CD4-positive, CD25-positive, alpha-beta regulatory T cell (primary cell): ENCODE measurements at regions not wholly inside any gene's neighbourhood (a gene's known extent, or its start where the extent isn't known, plus 50 kb on each side); places are given as distances from the start of the nearest gene placed in this dataset.
A peak's percentile ranks its signal among the peaks of the same experiment; 100 is the strongest.

Experiments
- ATAC-seq, 2 donors: fragments of 150-1000 bp; cut with Tn5 transposase; one replicate each; pipeline ENCODE4 v1.10.0; 2021; ENCODE audit warnings: low read depth in 2 of 2, moderate number of reproducible peaks in 2 of 2, moderate library complexity in 1 of 2
- DNase-seq, 3 donors: peaks; one replicate each; pipeline versions ENCODE4 v3.0.0 to v3.0.0-alpha.2; 2012 to 2022; ENCODE audit warnings: mixed read lengths in 1 of 3
- H3K27ac ChIP-seq: one replicate; pipeline ENCODE4 v1.7.0; 2013; ENCODE audit warnings: mild to moderate bottlenecking, low read length; ENCODE audit not compliant: insufficient read depth, poor library complexity, severe bottlenecking
- H3K27me3 ChIP-seq: one replicate; pipeline ENCODE4 v1.7.0; 2013; ENCODE audit warnings: low read length; ENCODE audit not compliant: control insufficient read depth, insufficient read depth
- H3K36me3 ChIP-seq: one replicate; pipeline ENCODE4 v1.7.0; 2013; ENCODE audit warnings: mild to moderate bottlenecking, low read length, moderate library complexity; ENCODE audit not compliant: control insufficient read depth, insufficient read depth
- H3K4me1 ChIP-seq: 2 replicates; pipeline ENCODE4 v1.7.0; 2013; ENCODE audit warnings: mild to moderate bottlenecking, low read length; ENCODE audit not compliant: insufficient read depth, control insufficient read depth, poor library complexity, severe bottlenecking
- H3K4me3 ChIP-seq: one replicate; pipeline ENCODE4 v1.7.0; 2013; ENCODE audit warnings: low read depth, mild to moderate bottlenecking, low read length, moderate library complexity
- H3K9me3 ChIP-seq, 2 experiments: 1 replicate in 1 of 2; 2 replicates in 1 of 2; pipeline ENCODE4 v1.7.0; 2013; ENCODE audit warnings: low read length in 2 of 2, mild to moderate bottlenecking in 1 of 2, moderate library complexity in 1 of 2; ENCODE audit not compliant: control insufficient read depth in 2 of 2
- H3K27ac Mint-ChIP-seq, 3 donors: one replicate each; pipeline ENCODE4 v1.8.0; 2020 to 2022; ENCODE audit warnings: mild to moderate bottlenecking in 3 of 3, mixed read lengths in 3 of 3, moderate library complexity in 2 of 3
- H3K27me3 Mint-ChIP-seq: one replicate; pipeline ENCODE4 v1.8.0; 2022; ENCODE audit warnings: mild to moderate bottlenecking, mixed read lengths
- H3K36me3 Mint-ChIP-seq: one replicate; pipeline ENCODE4 v1.8.0; 2020; ENCODE audit warnings: mixed read lengths
- H3K4me1 Mint-ChIP-seq, 4 donors: one replicate each; pipeline ENCODE4 v1.8.0; 2020 to 2022; ENCODE audit warnings: mixed read lengths in 4 of 4, mild to moderate bottlenecking in 1 of 4
- H3K4me3 Mint-ChIP-seq, 4 donors: one replicate each; pipeline ENCODE4 v1.8.0; 2020 to 2022; ENCODE audit warnings: mild to moderate bottlenecking in 4 of 4, mixed read lengths in 4 of 4, moderate library complexity in 3 of 4
- H3K9me3 Mint-ChIP-seq, 7 donors: one replicate each; pipeline ENCODE4 v1.8.0; 2020 to 2022; ENCODE audit warnings: mixed read lengths in 7 of 7, mild to moderate bottlenecking in 3 of 7, moderate library complexity in 2 of 7

- H3K9me3 ChIP-seq: peaks cover 0 to 3% of the 10 kb centered on the region in 2 experiments
- no peak overlapping the region for H3K27ac ChIP-seq
- H3K27me3 Mint-ChIP-seq: no peaks in the 10 kb centered on the region
- no peaks in the 10 kb centered on the region for H3K27me3 ChIP-seq
- no peak for DNase-seq
- no peaks in the 10 kb centered on the region for H3K4me1 Mint-ChIP-seq
- H3K36me3 ChIP-seq: no peaks in the 10 kb centered on the region
- no peak overlapping the region for H3K27ac Mint-ChIP-seq
- no peaks in the 10 kb centered on the region for H3K36me3 Mint-ChIP-seq
- no peaks in the 10 kb centered on the region for H3K4me1 ChIP-seq
- H3K9me3 Mint-ChIP-seq: peaks cover 0 to 18% (median 5%) of the 10 kb centered on the region in 7 donors
- no peak for ATAC-seq
- no peak overlapping the region for H3K4me3 ChIP-seq
- H3K4me3 Mint-ChIP-seq: no peak overlapping the region
Measured at GRCh38 chr13:62094932-62095331, 679.3 kb upstream of the PCDH20 start.

GRCh38 chr13:62093984-62094780 is 678.5 kb upstream of the PCDH20 start:
- Mint-ChIP-seq H3K4me1 (no peaks in the 10 kb centered on the region), H3K27me3 (no peaks in the 10 kb centered on the region), H3K4me3 (no peak overlapping the region), H3K27ac (no peak overlapping the region), H3K36me3 (no peaks in the 10 kb centered on the region), H3K9me3 (peaks cover 0 to 19% (median 2%) of the 10 kb centered on the region in 7 donors)
- no peaks in the 10 kb centered on the region for H3K36me3 ChIP-seq
- no peaks in the 10 kb centered on the region for H3K4me1 ChIP-seq
- H3K9me3 ChIP-seq: peaks cover 0 to 3% of the 10 kb centered on the region in 2 experiments
- ATAC-seq (no peak), DNase-seq (no peak)
- no peak overlapping the region for H3K4me3 ChIP-seq
- H3K27ac ChIP-seq: no peak overlapping the region
- H3K27me3 ChIP-seq: no peaks in the 10 kb centered on the region

DNA sequence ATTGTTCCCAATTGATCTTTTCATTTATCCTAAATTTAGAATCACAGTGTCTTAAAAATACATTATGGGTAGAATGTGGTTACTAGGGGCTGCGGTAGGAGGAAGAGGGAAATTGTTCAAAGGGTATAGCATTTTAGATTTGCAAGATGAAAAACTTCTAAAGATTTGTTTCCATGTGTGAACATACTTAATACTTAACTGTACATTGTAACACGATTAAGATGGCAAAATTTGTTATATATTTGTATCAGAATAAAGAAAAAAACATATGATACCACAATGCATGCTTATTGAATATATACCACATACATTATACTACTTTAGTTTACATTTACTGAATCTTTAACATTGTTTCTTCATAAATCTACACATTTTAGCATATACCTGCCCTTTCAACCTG is 677.3 kb upstream of the PCDH20 start:
- no peaks in the 10 kb centered on the region for H3K36me3 Mint-ChIP-seq
- no peaks in the 10 kb centered on the region for H3K27me3 Mint-ChIP-seq
- H3K4me1 Mint-ChIP-seq: no peaks in the 10 kb centered on the region
- Histone ChIP-seq H3K9me3 (peaks cover 0 to 3% of the 10 kb centered on the region in 2 experiments), H3K36me3 (no peaks in the 10 kb centered on the region), H3K27me3 (no peaks in the 10 kb centered on the region), H3K4me3 (no peak overlapping the region), H3K27ac (no peak overlapping the region), H3K4me1 (no peaks in the 10 kb centered on the region)
- DNase-seq (no peak), ATAC-seq (no peak)
- peaks cover 0 to 18% (median 1%) of the 10 kb centered on the region in 7 donors for H3K9me3 Mint-ChIP-seq
- peak overlapping the region in 1 of 4 donors; percentile 61 for H3K4me3 Mint-ChIP-seq
- no peak overlapping the region for H3K27ac Mint-ChIP-seq

DNA sequence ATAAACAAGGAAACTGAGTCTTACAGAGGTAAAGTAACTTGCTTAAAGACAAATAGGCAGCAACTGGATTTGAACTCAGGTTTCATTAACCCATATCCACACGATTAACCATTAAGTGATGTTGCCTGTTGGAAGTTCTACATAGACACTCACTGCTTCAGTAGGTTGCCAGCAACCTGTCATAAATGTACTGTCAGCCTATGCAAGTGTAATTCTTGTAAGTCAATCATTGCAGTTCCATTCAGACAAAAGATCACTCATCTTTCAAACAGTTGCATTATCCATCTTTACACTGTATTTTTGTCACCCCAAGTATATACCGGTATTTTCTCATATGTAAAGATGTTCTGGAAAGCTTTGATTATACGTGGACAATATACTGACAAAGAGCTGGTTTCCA is 676.9 kb upstream of the PCDH20 start:
- peak overlapping the region in 1 of 4 donors; percentile 61 for H3K4me3 Mint-ChIP-seq
- ATAC-seq (no peak), DNase-seq (no peak)
- Histone ChIP-seq H3K9me3 (peaks cover 0 to 3% of the 10 kb centered on the region in 2 experiments), H3K36me3 (no peaks in the 10 kb centered on the region), H3K27me3 (no peaks in the 10 kb centered on the region), H3K27ac (no peak overlapping the region), H3K4me1 (no peaks in the 10 kb centered on the region), H3K4me3 (no peak overlapping the region)
- no peaks in the 10 kb centered on the region for H3K36me3 Mint-ChIP-seq
- no peak overlapping the region for H3K27ac Mint-ChIP-seq
- H3K9me3 Mint-ChIP-seq: peaks cover 0 to 18% (median 1%) of the 10 kb centered on the region in 7 donors
- no peaks in the 10 kb centered on the region for H3K27me3 Mint-ChIP-seq
- H3K4me1 Mint-ChIP-seq: no peaks in the 10 kb centered on the region

DNA sequence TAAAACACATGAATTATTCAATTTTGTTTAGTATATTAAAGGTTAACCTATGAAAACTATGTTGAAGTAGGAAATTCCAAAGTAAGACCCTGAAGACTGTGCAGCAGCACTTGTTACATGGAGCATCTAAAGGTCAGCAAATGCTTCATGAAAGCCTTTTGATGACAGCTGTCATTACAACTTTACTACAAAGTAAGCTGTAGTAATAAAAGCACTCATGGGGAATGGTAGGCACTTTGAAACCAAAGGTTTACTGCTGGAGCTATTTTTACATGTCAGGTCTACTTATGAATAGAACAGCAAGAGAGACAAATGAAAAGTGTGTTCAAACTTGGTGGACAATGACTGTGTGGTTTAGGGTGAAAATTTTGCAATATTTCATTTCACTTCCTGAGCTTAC is 672.5 kb upstream of the PCDH20 start:
- Mint-ChIP-seq H3K4me3 (no peak overlapping the region), H3K27me3 (no peaks in the 10 kb centered on the region), H3K27ac (no peak overlapping the region), H3K36me3 (no peaks in the 10 kb centered on the region), H3K9me3 (peaks cover 0 to 8% (median 4%) of the 10 kb centered on the region in 7 donors), H3K4me1 (no peaks in the 10 kb centered on the region)
- ATAC-seq (no peak), DNase-seq (no peak)
- Histone ChIP-seq H3K36me3 (no peaks in the 10 kb centered on the region), H3K4me3 (no peak overlapping the region), H3K27me3 (no peaks in the 10 kb centered on the region), H3K9me3 (no peaks in the 10 kb centered on the region), H3K4me1 (no peaks in the 10 kb centered on the region), H3K27ac (no peak overlapping the region)

DNA sequence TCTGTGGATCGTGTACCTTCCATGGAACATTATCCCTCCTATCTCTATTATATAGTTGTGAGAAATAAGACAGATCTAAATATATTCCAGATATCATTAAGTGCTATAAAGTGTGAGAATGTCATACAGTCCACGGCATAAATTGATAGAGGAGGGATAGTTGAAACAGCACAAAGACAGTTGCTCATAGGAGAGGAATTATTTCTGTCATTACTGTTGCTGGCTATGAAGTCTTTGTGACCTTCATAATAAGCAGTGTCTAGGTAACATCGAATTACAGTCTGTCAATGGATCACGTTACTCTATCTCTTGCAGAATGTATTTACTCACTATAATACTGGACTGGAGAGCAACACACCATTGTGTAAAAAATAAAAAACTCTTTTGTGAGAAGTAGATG is 671.5 kb upstream of the PCDH20 start:
- no peaks in the 10 kb centered on the region for H3K4me1 Mint-ChIP-seq
- no peak for DNase-seq
- no peaks in the 10 kb centered on the region for H3K36me3 Mint-ChIP-seq
- no peaks in the 10 kb centered on the region for H3K27me3 ChIP-seq
- peaks cover 0 to 8% (median 4%) of the 10 kb centered on the region in 7 donors for H3K9me3 Mint-ChIP-seq
- no peaks in the 10 kb centered on the region for H3K36me3 ChIP-seq
- no peak overlapping the region for H3K4me3 Mint-ChIP-seq
- no peak overlapping the region for H3K27ac Mint-ChIP-seq
- ATAC-seq: no peak
- H3K27ac ChIP-seq: no peak overlapping the region
- no peak overlapping the region for H3K4me3 ChIP-seq
- no peaks in the 10 kb centered on the region for H3K27me3 Mint-ChIP-seq
- H3K9me3 ChIP-seq: no peaks in the 10 kb centered on the region
- H3K4me1 ChIP-seq: no peaks in the 10 kb centered on the region

GRCh38 chr13:62085337-62086229 is 669.9 kb upstream of the PCDH20 start:
- Histone ChIP-seq H3K4me3 (no peak overlapping the region), H3K9me3 (no peaks in the 10 kb centered on the region), H3K4me1 (no peaks in the 10 kb centered on the region), H3K36me3 (no peaks in the 10 kb centered on the region), H3K27ac (no peak overlapping the region), H3K27me3 (no peaks in the 10 kb centered on the region)
- Mint-ChIP-seq H3K4me1 (no peaks in the 10 kb centered on the region), H3K36me3 (no peaks in the 10 kb centered on the region), H3K9me3 (peaks cover 0 to 8% (median 4%) of the 10 kb centered on the region in 7 donors), H3K27ac (no peak overlapping the region), H3K27me3 (no peaks in the 10 kb centered on the region), H3K4me3 (no peak overlapping the region)
- ATAC-seq: no peak
- no peak for DNase-seq
